ENCODE measurements at regions not wholly inside any gene's neighbourhood (a gene's known extent, or its start where the extent isn't known, plus 50 kb on each side); places are given as distances from the start of the nearest gene placed in this dataset.

- Histone ChIP-seq H3K27ac (ENCODE audit: low read depth in 2 of 2, low read length in 1 of 2) (no peak overlapping the region), H3K4me3 (ENCODE audit: low read depth in 2 of 2, low read length in 1 of 2) (no peak overlapping the region), H3K4me2 (no peak overlapping the region), H2AFZ (ENCODE audit: low read depth) (no peak overlapping the region), H3K36me3 (replicated peaks in 1 of 2; ENCODE audit: control insufficient read depth in 1 of 2, insufficient read depth in 2 of 2, low read length in 1 of 2) (no peaks in the 10 kb centered on the region), H3K9ac (no peak overlapping the region), H4K20me1 (ENCODE audit: insufficient read depth) (no peaks in the 10 kb centered on the region), H3K4me1 (ENCODE audit: control insufficient read depth in 1 of 2, insufficient read depth in 2 of 2, low read depth in 1 of 2, low read length in 1 of 2) (no peaks in the 10 kb centered on the region), H3K9me3 (no peaks in the 10 kb centered on the region), H3K9me2 (no peaks in the 10 kb centered on the region), H3K27me3 (ENCODE audit: insufficient read depth) (no peaks in the 10 kb centered on the region), H3K79me2 (ENCODE audit: insufficient read depth) (no peaks in the 10 kb centered on the region), H3F3A (replicated peaks; ENCODE audit: insufficient read depth) (no peaks in the 10 kb centered on the region)
- POLR2A ChIA-PET: no interaction called here
- DNase-seq: no peak
- CTCF ChIA-PET: no interaction called here
- no peak for TF ChIP-seq CHD2 (IDR thresholded peaks at IDR 0.05; ENCODE audit: low read length, partially characterized antibody)
- no peak for TF ChIP-seq REST (IDR thresholded peaks at IDR 0.05; ENCODE audit: low read depth, low read length)
- no peak for TF ChIP-seq SIN3A (IDR thresholded peaks at IDR 0.05; ENCODE audit: borderline replicate concordance, low read depth, low read length)
- TF ChIP-seq MAX (IDR thresholded peaks at IDR 0.05; ENCODE audit: low read depth): no peak
- TF ChIP-seq NFIC (IDR thresholded peaks at IDR 0.05; ENCODE audit: borderline replicate concordance): no peak
- no peak for TF ChIP-seq EP300 (IDR thresholded peaks at IDR 0.05; ENCODE audit: borderline replicate concordance in 1 of 2, low read depth in 1 of 2, low read length in 1 of 2)
- TF ChIP-seq ELF1 (IDR thresholded peaks at IDR 0.05): no peak
- no peak for TF ChIP-seq SMC3 (IDR thresholded peaks at IDR 0.05; ENCODE audit: low read depth, low read length)
- TF ChIP-seq, protein P1, sequence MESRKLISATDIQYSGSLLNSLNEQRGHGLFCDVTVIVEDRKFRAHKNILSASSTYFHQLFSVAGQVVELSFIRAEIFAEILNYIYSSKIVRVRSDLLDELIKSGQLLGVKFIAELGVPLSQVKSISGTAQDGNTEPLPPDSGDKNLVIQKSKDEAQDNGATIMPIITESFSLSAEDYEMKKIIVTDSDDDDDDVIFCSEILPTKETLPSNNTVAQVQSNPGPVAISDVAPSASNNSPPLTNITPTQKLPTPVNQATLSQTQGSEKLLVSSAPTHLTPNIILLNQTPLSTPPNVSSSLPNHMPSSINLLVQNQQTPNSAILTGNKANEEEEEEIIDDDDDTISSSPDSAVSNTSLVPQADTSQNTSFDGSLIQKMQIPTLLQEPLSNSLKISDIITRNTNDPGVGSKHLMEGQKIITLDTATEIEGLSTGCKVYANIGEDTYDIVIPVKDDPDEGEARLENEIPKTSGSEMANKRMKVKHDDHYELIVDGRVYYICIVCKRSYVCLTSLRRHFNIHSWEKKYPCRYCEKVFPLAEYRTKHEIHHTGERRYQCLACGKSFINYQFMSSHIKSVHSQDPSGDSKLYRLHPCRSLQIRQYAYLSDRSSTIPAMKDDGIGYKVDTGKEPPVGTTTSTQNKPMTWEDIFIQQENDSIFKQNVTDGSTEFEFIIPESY (IDR thresholded peaks at IDR 0.05; ENCODE audit: borderline replicate concordance, low read depth): no peak
- no peak for TF ChIP-seq POLR2AphosphoS5 (IDR thresholded peaks at IDR 0.05; ENCODE audit: low read depth, low read length)
- no peak for TF ChIP-seq JUND (IDR thresholded peaks at IDR 0.05)
- no peak for TF ChIP-seq IRF3 (IDR thresholded peaks at IDR 0.05; ENCODE audit: low read depth, low read length)
- TF ChIP-seq RXRA (IDR thresholded peaks at IDR 0.05; ENCODE audit: borderline replicate concordance, low read depth): no peak
- TF ChIP-seq TEAD4 (IDR thresholded peaks at IDR 0.05; ENCODE audit: borderline replicate concordance, insufficient read depth): no peak
- TF ChIP-seq USF2 (IDR thresholded peaks at IDR 0.05; ENCODE audit: borderline replicate concordance, low read depth, low read length): no peak
- TF ChIP-seq NRF1 (IDR thresholded peaks at IDR 0.05; ENCODE audit: low read depth, low read length): no peak
- TF ChIP-seq MEF2A (IDR thresholded peaks at IDR 0.05; ENCODE audit: borderline replicate concordance, low read depth): no peak
- WGBS (ENCODE audit: low lambda C conversion rate): 90% methylated on average over 6 of the region's 6 CpGs
Observed at GRCh38 chr5:106321242-106321641, 1349.5 kb downstream of the EFNA5 start.
